SU-DHL-6 (cell line): ENCODE measurements at regions not wholly inside any gene's neighbourhood (a gene's known extent, or its start where the extent isn't known, plus 50 kb on each side); places are given as distances from the start of the nearest gene placed in this dataset.

Experiments
- H2AFZ ChIP-seq: fragments of 200-600 bp; sonication (generic); 2 replicates; pipeline ENCODE4 v1.6.1; 2014; ENCODE audit warnings: low read depth, mild to moderate bottlenecking, moderate library complexity, mixed read lengths, antibody characterized with exemption, low read length; ENCODE audit not compliant: severe bottlenecking
- H3F3A ChIP-seq: fragments of 200-600 bp; shearing (Covaris generic); 2 replicates; pipeline ENCODE4 v1.6.0; 2016; ENCODE audit warnings: antibody characterized with exemption, mild to moderate bottlenecking; ENCODE audit not compliant: insufficient read depth
- H3K27ac ChIP-seq: fragments of 200-600 bp; sonication (generic); 2 replicates; pipeline ENCODE4 v1.5.1; 2016; ENCODE audit warnings: low read depth, mild to moderate bottlenecking, low read length, moderate library complexity, mixed read lengths
- H3K27me3 ChIP-seq: fragments of 200-600 bp; sonication (generic), shearing (Covaris generic); 2 replicates; pipeline ENCODE4 v1.6.0; 2014; ENCODE audit warnings: mild to moderate bottlenecking, low read length
- H3K36me3 ChIP-seq: fragments of 200-600 bp; sonication (generic); 2 replicates; pipeline ENCODE4 v1.6.1; 2014; ENCODE audit warnings: mild to moderate bottlenecking, low read length, mixed read lengths
- H3K4me2 ChIP-seq: fragments of 300-600, 200-600 bp; shearing (Covaris generic), sonication (generic); 2 replicates; pipeline ENCODE4 v1.6.0; 2014; ENCODE audit warnings: low read length, low read depth, mild to moderate bottlenecking; ENCODE audit not compliant: poor library complexity, severe bottlenecking
- H3K4me3 ChIP-seq: fragments of 200-600 bp; sonication (generic); 2 replicates; pipeline ENCODE4 v1.5.1; 2014; ENCODE audit warnings: antibody characterized with exemption, low read length, mild to moderate bottlenecking, mixed read lengths; ENCODE audit not compliant: insufficient read depth, poor library complexity, severe bottlenecking
- H3K79me2 ChIP-seq: fragments of 200-600 bp; sonication (generic); 2 replicates; pipeline ENCODE4 v1.6.1; 2014; ENCODE audit warnings: mild to moderate bottlenecking, low read length, moderate library complexity; ENCODE audit not compliant: insufficient read depth
- H3K9ac ChIP-seq: fragments of 200-600 bp; sonication (generic); 2 replicates; pipeline ENCODE4 v1.7.0; 2014; ENCODE audit warnings: mild to moderate bottlenecking, low read length
- H3K9me2 ChIP-seq: fragments of 200-600 bp; sonication (generic); replicated peaks from 2 replicates; pipeline ENCODE4 v1.6.1; 2014; ENCODE audit warnings: low read length; ENCODE audit not compliant: insufficient read depth
- H3K9me3 ChIP-seq: fragments of 200-600 bp; sonication (generic); 2 replicates; pipeline ENCODE4 v1.6.1; 2014; ENCODE audit warnings: low read length, mixed read lengths; ENCODE audit not compliant: insufficient read depth
- H4K20me1 ChIP-seq: fragments of 200-600 bp; sonication (generic); 2 replicates; pipeline ENCODE4 v1.6.1; 2014; ENCODE audit warnings: low read depth, mild to moderate bottlenecking, antibody characterized with exemption, low read length, moderate library complexity, mixed read lengths
- CTCF ChIP-seq: fragments of 200-600 bp; sonication (generic); IDR thresholded peaks from one replicate; pipeline ENCODE4 v1.5.1; 2017; ENCODE audit warnings: antibody characterized with exemption, mild to moderate bottlenecking, low read length, moderate library complexity; ENCODE audit not compliant: insufficient read depth, poor library complexity, severe bottlenecking
- EZH2phosphoT487 ChIP-seq: fragments of 200-600 bp; sonication (generic), shearing (Covaris generic); conservative IDR thresholded peaks from 2 replicates; pipeline ENCODE4 v1.6.1; 2018; ENCODE audit warnings: mild to moderate bottlenecking, antibody characterized with exemption, low read length, moderate library complexity, mixed read lengths

GRCh38 chr6:145254649-145255401 lies 480.5 kb downstream of the EPM2A start:
- H3K4me2 ChIP-seq: no peak overlapping the region
- H3K79me2 ChIP-seq: no peaks in the 10 kb centered on the region
- no peaks in the 10 kb centered on the region for H4K20me1 ChIP-seq
- H3K27me3 ChIP-seq: peaks cover 3% of the 10 kb centered on the region; the same call in 1 of the 2 replicates
- H2AFZ ChIP-seq: no peak overlapping the region
- no peaks in the 10 kb centered on the region for H3K9me2 ChIP-seq
- no peaks in the 10 kb centered on the region for H3F3A ChIP-seq
- H3K27ac ChIP-seq: no peak overlapping the region
- no peaks in the 10 kb centered on the region for H3K36me3 ChIP-seq
- no peaks in the 10 kb centered on the region for H3K9me3 ChIP-seq
- no peak overlapping the region for H3K9ac ChIP-seq
- TF ChIP-seq CTCF (no peak), EZH2phosphoT487 (no peak)
- H3K4me3 ChIP-seq: no peak overlapping the region

GRCh38 chr6:145257704-145258103 lies 477.6 kb downstream of the EPM2A start:
- no peak overlapping the region for H3K9ac ChIP-seq
- no peak overlapping the region for H3K4me3 ChIP-seq
- no peaks in the 10 kb centered on the region for H3F3A ChIP-seq
- H3K36me3 ChIP-seq: no peaks in the 10 kb centered on the region
- peaks cover 3% of the 10 kb centered on the region; the same call in 1 of the 2 replicates for H3K27me3 ChIP-seq
- H3K9me3 ChIP-seq: no peaks in the 10 kb centered on the region
- TF ChIP-seq EZH2phosphoT487 (no peak), CTCF (no peak)
- H3K27ac ChIP-seq: no peak overlapping the region
- no peak overlapping the region for H3K4me2 ChIP-seq
- H4K20me1 ChIP-seq: no peaks in the 10 kb centered on the region
- H3K9me2 ChIP-seq: no peaks in the 10 kb centered on the region
- no peaks in the 10 kb centered on the region for H3K79me2 ChIP-seq
- H2AFZ ChIP-seq: no peak overlapping the region

- no peak overlapping the region for H2AFZ ChIP-seq
- no peak overlapping the region for H3K4me2 ChIP-seq
- no peaks in the 10 kb centered on the region for H3K9me3 ChIP-seq
- H3K9ac ChIP-seq: no peak overlapping the region
- no peak for TF ChIP-seq CTCF
- TF ChIP-seq EZH2phosphoT487: no peak
- peaks cover 3% of the 10 kb centered on the region; the same call in 1 of the 2 replicates for H3K27me3 ChIP-seq
- no peaks in the 10 kb centered on the region for H3K9me2 ChIP-seq
- H3K79me2 ChIP-seq: no peaks in the 10 kb centered on the region
- no peaks in the 10 kb centered on the region for H3K36me3 ChIP-seq
- no peaks in the 10 kb centered on the region for H4K20me1 ChIP-seq
- H3K4me3 ChIP-seq: no peak overlapping the region
- no peak overlapping the region for H3K27ac ChIP-seq
- H3F3A ChIP-seq: no peaks in the 10 kb centered on the region
These were observed 477.2 kb downstream of the EPM2A start for GRCh38 chr6:145258122-145258521.
